Fibroblast of pulmonary artery (primary cell): ENCODE measurements at regions not wholly inside any gene's neighbourhood (a gene's known extent, or its start where the extent isn't known, plus 50 kb on each side); places are given as distances from the start of the nearest gene placed in this dataset.

Source experiments
- DNase-seq: peaks from one replicate; pipeline ENCODE4 v3.0.0-alpha.2; 2010; ENCODE audit warnings: low read depth
- H3K4me3 ChIP-seq: replicated peaks from 2 replicates; pipeline ENCODE4 v1.5.1; 2011; ENCODE audit warnings: low read depth, mild to moderate bottlenecking, control low read depth, low read length, moderate library complexity
- TF ChIP-seq, protein P1 (sequence below): IDR thresholded peaks from 2 replicates; pipeline ENCODE4 v1.5.1; 2011; ENCODE audit warnings: mild to moderate bottlenecking, control low read depth, low read length, inconsistent platforms; ENCODE audit errors: missing control alignments

GRCh38 chr12:123059500-123059899, 79.0 kb downstream of the ARL6IP4 start:
- no peak overlapping the region for H3K4me3 ChIP-seq
- TF ChIP-seq, protein P1, sequence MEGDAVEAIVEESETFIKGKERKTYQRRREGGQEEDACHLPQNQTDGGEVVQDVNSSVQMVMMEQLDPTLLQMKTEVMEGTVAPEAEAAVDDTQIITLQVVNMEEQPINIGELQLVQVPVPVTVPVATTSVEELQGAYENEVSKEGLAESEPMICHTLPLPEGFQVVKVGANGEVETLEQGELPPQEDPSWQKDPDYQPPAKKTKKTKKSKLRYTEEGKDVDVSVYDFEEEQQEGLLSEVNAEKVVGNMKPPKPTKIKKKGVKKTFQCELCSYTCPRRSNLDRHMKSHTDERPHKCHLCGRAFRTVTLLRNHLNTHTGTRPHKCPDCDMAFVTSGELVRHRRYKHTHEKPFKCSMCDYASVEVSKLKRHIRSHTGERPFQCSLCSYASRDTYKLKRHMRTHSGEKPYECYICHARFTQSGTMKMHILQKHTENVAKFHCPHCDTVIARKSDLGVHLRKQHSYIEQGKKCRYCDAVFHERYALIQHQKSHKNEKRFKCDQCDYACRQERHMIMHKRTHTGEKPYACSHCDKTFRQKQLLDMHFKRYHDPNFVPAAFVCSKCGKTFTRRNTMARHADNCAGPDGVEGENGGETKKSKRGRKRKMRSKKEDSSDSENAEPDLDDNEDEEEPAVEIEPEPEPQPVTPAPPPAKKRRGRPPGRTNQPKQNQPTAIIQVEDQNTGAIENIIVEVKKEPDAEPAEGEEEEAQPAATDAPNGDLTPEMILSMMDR: no peak
- no peak for DNase-seq

DNA sequence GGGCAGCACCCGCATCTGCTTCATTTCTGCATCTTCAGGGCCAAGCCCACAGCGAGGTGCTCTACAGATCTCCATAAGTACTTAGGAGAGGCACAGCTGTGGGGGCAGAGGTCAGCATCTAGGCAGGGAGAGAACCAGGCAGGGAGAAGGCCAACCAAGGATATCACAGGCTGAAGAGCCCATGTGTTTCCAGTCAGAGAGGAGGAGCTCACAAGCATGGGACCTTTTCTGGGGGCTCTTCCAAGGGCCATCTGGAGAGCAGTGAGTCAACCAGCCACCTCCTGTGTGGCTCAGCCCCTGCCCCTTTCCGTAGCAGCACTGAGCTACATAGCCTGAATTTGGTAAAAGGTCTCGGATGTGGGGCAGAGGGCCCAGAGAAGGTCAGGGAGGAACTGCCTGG, 78.5 kb downstream of the ARL6IP4 start:
- no peak for DNase-seq
- no peak overlapping the region for H3K4me3 ChIP-seq
- TF ChIP-seq, protein P1: no peak

GRCh38 chr12:123058481-123058880, 78.0 kb downstream of the ARL6IP4 start:
- no peak for DNase-seq
- no peak overlapping the region for H3K4me3 ChIP-seq
- TF ChIP-seq, protein P1: no peak

DNA sequence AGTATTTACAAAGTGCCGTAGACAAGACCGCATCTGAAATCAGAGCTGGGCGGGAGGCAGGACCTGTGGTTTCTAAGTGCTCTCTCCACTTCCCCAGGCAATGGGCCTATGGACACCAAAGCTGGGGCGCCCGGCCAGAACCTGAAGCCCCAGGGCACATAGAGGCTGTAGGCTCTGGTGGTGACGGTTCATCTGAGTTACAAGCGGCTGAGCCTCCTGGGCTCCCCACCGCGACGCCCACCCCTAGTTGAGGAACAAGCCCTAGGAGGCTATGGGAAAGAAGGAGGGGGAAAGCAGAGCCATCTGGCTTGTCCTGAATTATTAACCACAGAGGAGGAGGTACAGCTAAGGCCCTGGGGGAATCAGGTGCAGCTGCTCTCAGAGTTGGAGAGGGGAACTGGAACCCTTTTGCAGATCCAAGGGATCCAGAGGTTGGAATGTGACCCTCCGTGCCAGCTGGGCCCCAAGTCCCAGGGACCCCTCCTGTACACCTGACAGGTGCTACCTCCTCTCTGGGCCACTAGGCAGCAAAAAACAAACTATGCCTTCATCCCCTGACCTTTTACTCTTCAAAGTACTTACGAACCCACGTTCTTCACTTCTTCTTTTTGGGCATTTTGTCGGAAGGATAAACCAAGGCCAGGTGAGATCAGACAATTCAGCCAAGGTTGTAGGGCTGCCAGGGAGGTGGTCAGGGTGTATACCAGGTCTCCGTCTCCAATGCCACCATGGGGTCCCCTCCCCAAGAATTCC, 77.2 kb downstream of the ARL6IP4 start:
- TF ChIP-seq, protein P1: no peak
- no peak for DNase-seq
- H3K4me3 ChIP-seq: no peak overlapping the region

DNA sequence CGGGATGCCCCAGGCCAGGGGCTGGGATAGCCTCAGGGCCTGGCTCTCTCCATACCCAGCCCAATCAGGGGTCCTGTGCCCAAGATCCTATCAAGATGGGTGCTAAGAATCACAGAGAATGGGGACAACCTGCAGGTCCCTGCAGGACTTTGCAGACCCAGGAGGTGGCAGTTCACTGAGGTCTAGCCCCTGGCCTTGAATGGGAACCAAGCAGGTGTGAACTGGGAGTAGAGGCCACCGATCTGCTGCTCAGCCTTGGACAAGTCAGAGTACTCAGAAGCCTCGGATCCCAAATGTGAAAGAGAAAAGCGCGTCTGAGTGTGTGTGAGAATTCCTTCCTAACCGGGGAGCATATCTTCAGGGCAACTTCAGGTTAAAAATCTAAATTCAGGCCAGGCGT, 76.2 kb downstream of the ARL6IP4 start:
- no peak overlapping the region for H3K4me3 ChIP-seq
- no peak for DNase-seq
- TF ChIP-seq, protein P1: no peak

DNA sequence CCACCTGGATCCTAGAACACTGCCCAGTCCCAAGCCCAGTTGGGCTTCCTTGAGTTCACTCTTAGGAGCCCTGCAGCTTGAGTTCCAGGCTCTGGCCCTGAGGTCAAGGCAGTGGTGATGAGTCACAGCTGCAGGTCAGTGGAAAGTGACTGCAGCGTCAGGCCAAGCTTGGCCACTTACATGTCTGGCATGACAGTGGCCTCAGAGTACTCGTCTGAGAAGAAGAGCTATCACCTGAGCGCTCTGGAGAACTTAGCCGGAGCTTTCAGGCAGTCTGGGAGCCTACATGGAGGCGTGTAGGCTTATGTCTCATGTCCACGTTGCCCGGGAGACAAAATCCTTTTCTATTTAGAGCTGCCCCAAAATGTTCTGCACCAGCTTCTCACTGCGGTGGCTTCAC, 75.6 kb downstream of the ARL6IP4 start:
- TF ChIP-seq, protein P1: no peak
- DNase-seq: no peak
- H3K4me3 ChIP-seq: no peak overlapping the region

GRCh38 chr12:123055281-123055766, 74.8 kb downstream of the ARL6IP4 start:
- no peak for DNase-seq
- H3K4me3 ChIP-seq: no peak overlapping the region
- TF ChIP-seq, protein P1: no peak
